NOMO-1 (cell line): ENCODE measurements at regions not wholly inside any gene's neighbourhood (a gene's known extent, or its start where the extent isn't known, plus 50 kb on each side); places are given as distances from the start of the nearest gene placed in this dataset.

Experiments
- DNase-seq, 2 experiments: peaks; one replicate each; lab custom pipeline; 2025; ENCODE audit not compliant: unreplicated experiment in 2 of 2; lab: John Stamatoyannopoulos, UW

GRCh38 chr2:164044622-164045021 lies 308.8 kb upstream of the FIGN start:
- DNase-seq = no peak

GRCh38 chr2:164039270-164039669 lies 303.5 kb upstream of the FIGN start:
- no peak for DNase-seq

DNA sequence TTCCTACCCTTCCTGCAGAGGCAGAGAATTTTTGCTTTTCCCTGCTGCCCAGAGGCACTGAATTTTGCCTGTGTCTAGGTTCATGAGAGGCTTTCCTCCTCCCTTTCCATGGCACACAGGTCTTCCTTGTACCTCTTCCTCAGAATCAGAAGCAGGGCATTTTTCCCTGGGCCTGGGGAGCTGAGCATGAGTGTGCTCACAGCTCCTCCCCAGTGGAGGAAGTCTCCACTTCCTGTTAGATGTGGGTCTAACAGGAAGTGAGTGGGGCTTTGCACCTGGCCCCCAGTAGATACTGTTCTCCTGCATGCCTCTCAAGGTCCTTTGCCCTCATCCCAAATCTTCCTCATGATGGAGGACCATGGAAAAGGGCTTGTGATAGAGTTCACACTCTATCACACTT lies 297.2 kb upstream of the FIGN start:
- DNase-seq = no peak

DNA sequence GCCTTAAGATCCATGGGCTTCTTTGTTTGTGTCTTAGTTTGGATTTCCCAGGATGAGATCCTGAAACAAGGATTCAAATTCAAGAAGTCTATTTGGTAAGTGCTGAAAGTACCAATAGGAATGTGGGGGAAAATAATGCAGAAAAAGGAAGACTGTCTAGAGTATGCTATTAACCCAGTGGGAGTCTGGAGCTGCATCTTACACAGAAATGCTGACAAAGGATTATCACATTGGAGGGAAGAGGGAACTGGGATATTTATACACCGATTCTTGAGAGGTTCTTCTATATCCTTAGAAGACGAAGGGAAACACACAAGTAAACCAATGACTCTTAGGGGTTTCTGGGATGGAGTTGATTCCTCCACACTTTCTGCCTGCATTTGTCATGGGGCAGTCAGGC lies 294.8 kb upstream of the FIGN start:
- DNase-seq = no peak

GRCh38 chr2:164028814-164029534 lies 293.2 kb upstream of the FIGN start:
- DNase-seq = no peak

GRCh38 chr2:164024396-164024795 lies 288.6 kb upstream of the FIGN start:
- DNase-seq = no peak

GRCh38 chr2:164023896-164024295 lies 288.1 kb upstream of the FIGN start:
- DNase-seq = no peak

DNA sequence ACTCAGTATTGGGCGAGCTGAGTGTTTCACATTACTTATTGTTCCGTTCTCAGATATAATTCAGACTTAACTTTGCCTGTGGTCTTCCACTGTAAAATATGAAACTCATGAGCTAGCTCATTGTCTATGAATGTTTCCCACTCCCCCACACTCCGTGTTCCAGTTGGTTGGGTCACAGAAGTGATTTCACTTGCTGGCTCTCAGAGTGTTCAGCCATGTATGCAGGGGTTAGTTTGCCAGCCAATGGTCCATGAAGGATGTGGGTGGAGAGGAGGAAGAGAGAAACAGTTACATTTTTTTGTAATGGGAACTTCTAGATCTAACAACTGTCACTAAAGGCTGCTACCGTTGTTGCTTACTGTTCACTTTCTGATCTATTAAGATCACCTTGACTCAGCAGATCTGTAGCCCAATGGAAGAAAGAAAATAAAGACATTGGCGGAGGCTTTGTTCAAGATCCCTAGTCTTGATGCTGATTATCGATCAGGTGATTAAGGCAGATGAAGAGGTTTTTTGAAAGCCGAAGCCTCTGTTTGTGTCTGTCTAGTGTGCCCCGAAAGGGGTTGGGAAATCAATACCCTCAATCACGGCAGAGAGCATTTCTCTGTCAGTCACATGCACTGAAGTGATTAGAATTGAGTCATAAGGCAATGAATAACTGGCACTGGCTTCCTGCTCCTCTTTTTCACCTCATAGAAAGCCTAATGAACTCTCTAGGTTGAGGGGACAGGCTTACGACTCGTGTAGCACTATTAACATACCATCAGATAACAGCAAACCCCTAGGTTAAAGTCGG lies 279.7 kb upstream of the FIGN start:
- DNase-seq = no peak

- DNase-seq = no peak
These were observed 279.0 kb upstream of the FIGN start for GRCh38 chr2:164014791-164015190.

GRCh38 chr2:164014068-164014731 lies 278.4 kb upstream of the FIGN start:
- no peak for DNase-seq

DNA sequence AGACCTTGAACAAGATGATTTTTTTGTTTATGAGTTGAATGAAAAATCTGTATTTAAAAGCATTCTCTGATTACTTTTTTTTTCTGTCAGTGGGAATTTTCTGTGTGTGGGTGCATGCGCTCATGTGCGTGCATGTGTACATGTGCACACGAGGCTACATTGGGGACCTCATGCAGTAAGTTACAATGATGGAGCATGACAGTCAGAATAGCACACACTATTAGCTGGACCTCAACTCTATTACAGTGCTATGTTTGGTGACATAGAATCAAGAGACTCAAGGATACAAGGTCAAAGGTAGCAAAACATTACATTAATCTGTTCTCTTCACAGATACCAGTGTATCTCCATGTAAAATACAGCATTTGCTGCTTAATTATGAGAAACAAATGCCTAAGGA lies 276.8 kb upstream of the FIGN start:
- no peak for DNase-seq

- DNase-seq = no peak
These were observed 274.0 kb upstream of the FIGN start for GRCh38 chr2:164009756-164010337.

GRCh38 chr2:164008752-164009151 lies 272.9 kb upstream of the FIGN start:
- DNase-seq = no peak

GRCh38 chr2:164006704-164007103 lies 270.9 kb upstream of the FIGN start:
- no peak for DNase-seq

DNA sequence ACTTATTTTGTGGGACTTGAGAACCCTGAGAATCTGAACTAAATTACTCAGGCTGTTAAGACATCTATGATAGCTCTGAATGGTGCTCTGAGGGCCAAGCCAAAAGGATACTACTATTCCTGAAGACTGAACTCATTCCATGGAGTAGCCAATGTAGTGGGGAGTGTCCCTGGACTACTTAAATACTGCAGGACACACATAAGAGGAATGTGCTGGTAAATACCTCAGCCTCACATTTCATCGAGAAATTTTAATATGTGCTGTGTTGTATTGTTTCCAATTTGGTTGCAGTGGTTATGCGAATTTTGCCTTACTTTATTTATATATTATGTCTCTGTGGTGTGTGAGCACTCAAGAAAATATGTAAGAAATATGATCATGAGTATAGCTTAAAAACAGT lies 264.4 kb upstream of the FIGN start:
- no peak for DNase-seq

- DNase-seq = no peak
These were observed 261.7 kb upstream of the FIGN start for GRCh38 chr2:163997466-163997865.

DNA sequence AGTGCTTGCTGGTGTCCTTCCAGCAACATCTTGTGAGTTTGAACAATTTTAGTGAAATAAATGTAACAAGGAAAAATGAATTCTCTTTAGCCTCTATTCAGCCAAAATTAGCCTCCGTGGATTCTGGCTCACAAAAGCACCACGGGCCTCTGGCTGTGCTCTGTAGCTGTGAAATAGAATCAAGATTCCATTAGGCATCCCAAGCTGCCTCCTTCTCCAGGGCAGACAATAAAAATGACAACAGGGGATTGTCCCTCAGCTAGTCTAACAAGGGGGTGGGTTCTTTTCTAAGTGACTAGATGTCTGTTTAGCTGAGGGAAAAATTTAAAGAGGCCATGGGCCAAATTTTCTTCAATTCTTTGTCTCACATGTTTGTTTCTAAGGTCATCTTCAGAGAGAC lies 254.7 kb upstream of the FIGN start:
- no peak for DNase-seq

- no peak for DNase-seq
These were observed 254.3 kb upstream of the FIGN start for GRCh38 chr2:163990101-163990500.

DNA sequence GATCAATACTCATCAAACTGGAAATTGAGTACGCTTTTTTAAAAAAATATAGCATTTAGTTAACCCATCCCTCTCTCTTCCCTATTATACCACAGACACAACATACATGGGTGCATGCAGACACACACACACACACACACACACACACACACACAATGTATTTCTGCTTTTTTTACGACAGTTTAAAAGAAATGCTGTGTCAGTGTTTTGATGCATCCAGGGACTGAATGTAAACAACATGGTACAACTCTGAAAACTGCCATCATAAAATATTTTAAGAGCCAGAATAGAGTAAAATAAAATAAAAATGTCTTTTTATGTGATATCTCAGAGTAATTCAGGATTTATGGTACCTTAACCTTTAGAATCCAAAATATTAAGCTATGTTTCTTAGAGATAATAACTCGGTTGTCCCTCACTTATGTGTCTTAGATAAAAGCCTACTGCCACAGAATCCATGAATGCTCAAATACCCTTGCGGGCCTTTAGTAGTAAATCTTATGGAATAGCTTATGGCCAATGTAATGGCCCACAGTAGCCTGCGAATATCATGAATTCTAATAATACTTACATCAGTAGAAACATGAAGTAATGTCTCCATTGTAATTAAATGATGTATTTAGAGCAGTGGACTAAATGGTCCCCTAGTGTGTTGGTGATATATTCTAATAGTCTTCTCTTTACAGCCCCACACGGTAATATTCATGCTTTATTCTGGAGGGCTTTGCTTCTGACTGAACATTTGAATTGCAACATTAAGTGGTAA lies 251.6 kb upstream of the FIGN start:
- DNase-seq = no peak

DNA sequence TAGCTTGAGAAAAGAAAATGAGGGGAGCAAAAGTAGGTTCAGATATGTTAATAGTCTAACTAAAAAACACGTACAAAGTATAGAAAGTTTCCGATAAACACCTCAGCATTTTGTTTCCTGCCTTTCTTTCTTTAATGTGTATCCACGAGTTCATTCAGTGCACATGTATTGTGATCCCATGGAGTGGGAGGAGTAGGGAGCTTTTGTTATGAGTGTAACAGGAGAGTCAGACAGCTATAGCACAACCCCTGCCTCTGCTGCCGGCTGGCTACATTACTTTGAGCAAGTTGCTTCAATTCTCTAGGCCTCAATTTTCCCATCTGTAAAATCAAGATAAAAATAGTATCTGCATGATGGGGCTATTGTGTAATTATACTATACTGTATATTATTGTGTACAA lies 249.2 kb upstream of the FIGN start:
- DNase-seq = no peak

DNA sequence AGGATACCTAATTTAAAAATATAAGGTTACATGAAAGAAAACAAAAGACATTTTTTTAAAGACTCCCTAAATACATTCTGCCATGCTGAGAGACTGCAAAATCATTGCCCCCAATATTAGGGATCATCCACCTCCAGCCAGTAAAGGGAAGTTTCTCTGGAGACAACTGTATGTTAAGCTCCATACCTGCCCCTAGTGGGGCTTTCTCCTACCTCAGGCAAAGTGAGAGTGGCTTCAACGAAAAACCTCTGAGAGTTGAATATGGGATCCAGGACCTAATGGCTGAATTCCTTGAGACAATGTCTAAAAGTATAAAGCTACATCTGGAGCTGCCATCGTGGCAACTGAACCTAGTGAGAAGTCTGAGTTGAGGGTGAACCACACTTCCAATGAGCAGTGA lies 248.1 kb upstream of the FIGN start:
- DNase-seq = no peak
